HG03066 (cell line): ENCODE measurements at regions not wholly inside any gene's neighbourhood (a gene's known extent, or its start where the extent isn't known, plus 50 kb on each side); places are given as distances from the start of the nearest gene placed in this dataset.

Experiments used
- ATAC-seq: cut with Tn5 transposase; IDR thresholded peaks from one replicate; pipeline ENCODE4 v1.9.1; 2021; ENCODE audit warnings: low read depth; ENCODE audit not compliant: unreplicated experiment

DNA sequence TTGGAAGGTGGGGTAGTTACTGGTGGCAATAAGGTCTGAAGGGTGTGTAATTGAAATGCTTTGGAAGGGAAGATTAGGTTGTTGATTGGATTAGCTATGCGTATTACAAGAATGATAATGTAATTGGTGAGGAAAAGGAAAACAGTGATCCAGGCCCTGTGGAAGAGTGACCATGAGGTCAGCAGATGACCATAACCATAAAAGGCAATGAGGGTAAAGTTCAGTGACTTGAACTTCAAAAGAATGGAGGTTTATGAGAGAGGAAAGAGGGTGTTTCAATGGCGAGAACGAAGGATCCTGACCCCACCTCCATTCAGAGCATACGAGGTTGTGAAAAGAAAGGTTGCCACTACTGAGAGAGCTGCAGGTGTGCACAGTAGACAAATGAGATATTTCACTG is 439.7 kb downstream of the CCSER2 start:
- ATAC-seq, result no peak

DNA sequence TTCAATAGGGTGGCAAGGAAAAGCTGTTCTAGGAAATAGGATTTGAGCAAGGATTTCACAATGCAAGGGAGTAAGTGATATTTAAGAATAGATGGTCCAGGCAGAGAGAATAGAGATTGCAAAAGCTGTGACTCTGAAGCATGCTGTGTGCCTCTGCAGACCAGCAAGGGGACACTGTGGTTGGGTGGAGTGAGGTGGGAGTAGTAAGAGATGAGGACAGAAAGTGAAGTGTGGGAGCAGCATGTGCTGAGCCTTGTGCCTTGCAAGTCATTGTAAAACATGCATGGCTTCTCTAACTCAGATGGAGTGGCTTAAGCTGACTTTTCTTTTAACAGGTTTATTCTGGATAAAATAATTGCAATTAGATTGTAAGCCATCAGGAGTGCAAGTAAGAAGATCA is 442.4 kb downstream of the CCSER2 start:
- no peak for ATAC-seq

DNA sequence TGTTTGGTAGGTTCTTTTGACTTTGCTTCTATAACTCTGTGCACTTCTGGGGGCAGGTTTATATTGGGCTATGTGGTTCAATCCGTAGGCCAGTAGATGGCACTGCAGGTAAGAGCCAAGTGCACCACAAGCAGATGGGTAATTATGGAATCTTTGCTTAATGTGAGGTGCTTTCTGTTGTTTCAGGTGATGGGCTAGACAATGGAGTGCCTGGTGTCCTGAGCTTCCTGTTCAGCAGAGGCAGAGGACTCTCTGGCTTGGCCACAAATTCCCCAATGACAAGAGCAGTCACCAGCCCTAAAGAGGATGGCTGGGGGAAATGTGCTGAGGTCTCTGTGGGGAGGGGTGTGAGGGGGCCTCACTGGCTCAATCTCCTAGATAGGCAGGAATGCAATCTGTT is 455.0 kb downstream of the CCSER2 start:
- ATAC-seq, result peak; percentile 62

DNA sequence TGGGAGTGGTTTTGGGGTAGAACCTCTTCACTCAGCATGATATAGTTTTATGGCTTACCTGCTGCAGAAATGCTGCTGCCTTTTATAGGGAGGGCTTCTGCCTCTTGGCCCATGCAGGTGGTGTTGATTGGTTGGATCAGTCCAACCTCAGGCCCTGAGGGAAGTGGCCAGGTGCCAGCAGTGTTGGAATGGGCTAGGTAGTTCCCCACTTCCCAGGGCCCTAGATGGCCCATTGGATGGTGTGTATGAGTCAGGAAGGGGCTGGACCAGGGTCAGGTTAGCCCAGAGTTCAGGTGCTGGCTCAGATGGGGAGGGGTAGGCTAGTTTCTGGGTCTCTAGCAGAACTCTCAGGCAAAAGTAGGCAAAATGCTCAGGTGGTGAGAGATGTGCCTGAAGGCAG is 455.5 kb downstream of the CCSER2 start:
- ATAC-seq, result no peak

DNA sequence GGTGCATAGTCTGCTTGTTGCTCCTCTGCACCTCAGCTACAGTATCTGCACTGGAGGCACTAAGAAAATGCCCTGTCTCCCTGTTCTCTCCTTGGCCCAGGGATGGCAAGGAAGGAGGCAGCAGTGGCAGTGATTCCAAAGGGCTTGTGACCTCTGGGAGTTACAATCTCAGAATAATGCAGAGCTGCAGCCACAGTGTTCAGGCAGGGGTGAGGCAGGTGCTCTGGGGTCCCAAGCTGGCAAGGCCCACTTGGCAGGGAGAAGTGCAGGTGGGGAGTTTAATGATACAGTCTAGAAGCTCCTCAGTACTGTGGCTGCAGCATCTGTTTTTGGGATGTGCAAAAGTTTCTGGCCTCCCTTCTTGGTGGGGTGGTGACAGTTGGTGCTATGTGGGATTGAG is 456.4 kb downstream of the CCSER2 start:
- no peak for ATAC-seq

DNA sequence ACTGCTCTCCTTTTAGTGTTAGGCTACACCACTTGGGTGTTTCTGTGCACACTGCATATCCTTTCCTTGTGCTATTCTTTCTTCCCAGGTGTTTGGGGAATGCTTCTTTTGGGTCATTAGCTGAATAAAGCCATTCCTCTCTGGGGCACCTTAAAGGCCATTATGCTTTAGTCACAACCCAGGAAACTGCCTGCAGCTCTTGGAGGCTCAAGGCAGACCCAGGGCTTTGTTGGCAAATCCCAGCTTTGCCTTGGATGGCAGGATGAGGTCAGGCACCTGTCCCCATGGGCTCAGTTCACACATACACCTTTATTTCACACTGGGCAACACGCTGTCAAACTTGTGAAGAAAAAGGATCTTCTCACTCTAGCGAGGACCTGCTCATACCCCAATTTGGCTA is 460.6 kb downstream of the CCSER2 start:
- ATAC-seq, result no peak

DNA sequence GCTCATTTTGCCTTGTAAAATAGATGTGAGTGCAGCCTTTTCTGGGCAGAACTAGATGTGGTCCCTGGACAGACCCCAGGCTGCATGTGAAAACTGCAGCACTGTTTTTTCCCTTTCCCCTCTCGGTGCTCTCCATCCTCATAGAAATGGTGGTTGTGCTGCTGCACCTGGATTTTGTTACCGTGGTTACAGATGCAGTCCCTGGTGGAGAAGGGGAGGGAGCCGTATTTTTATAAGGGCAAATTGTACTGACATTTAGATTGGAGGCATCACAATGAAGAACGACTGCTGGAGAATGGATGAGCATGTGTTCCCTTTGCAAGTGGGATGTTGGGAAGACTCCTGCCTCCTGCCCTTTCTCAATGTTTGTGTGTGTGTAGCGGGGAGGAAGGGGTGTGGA is 469.9 kb downstream of the CCSER2 start:
- ATAC-seq, result no peak

DNA sequence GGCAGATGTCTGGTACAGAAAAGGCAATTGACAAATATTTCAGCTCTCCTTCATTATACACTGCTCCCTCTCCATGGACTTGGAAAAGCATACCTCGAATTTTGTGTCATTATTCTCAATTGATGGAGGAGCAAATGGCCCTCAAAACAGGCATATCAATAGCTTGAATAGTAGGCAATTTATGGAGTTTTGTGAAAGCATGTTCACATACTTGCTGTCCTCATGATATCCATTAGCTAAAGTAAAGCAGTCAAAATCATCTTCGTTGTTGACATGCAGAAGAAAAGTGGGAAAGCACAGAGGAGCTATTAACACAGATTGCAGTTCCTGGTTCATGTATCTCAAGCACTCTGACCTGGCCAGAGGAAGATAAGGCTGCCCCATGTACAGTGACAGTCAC is 472.8 kb downstream of the CCSER2 start:
- ATAC-seq, result no peak

DNA sequence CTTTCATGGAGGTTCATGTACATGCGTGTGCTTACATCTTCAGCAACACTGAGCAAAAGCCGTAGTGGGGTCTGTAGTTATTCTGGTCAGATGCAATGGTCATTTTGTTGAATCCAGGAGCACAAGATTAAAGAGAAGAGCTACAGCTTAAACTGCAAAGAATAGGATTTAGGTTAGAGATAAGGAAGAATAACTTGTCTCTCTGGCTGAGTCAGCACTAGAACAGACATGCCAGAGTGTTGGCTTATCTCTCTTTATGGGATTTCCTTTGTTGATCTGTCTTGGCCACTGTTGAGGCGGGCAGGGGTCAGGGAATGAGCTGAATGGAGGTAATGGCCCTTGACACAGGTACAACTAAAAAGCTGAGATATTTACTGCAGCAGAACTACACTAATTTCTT is 473.5 kb downstream of the CCSER2 start:
- ATAC-seq, result no peak

DNA sequence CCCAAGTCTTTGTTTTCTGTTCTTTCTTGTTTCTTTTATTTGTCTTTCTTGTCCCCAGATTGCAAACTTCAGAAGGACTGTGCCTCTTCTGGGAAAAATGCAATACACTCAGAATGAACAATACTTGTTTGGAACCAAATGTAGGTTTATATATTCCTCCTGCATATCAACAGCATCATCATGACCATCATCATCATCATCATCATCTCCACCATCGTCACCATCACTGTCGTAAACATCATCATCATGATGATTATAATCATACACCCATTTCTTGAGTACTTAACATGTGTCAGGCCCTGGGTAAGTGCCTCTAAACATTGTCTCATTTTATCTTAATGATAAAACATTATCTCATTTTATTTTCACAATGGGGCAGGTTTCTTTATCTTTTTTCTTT is 476.8 kb downstream of the CCSER2 start:
- ATAC-seq, result no peak

DNA sequence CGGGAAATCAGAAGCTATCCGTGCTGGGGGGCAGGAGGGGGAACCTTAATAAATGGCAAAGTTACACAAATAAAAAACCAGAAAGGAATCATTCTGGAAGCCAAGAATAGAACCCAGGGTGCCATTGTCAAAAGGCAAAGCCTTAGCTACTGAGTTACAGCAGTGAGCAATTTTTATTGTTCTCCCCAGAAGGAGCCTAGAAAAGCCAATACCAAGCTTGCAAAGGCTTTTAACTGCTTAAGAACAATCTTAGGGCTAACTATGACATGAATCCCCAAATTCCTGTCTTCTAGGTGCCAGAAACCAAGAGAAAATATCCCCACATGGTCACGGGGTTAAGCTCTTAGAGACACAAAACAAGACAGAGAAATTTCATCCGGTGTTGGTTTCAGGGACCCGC is 482.7 kb downstream of the CCSER2 start:
- no peak for ATAC-seq

DNA sequence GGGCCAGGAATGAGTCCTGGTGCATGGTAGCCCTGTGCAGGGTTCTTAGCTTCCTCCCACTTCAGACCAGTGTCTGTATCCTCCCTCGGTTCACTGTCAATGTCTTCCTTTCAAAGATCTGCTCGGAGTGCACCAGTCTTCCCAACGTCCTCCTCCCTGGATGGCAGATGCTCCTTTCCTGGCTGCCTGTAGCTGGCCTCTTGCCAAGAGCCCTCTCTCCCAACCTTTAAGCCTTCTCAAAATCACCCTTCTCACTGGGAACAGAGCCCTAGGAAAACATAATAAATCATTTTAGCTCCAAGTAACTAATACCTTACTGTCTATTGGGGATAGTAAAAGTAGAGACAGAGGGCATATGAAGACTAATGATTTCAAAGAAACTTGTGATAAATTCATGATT is 490.6 kb downstream of the CCSER2 start:
- no peak for ATAC-seq

DNA sequence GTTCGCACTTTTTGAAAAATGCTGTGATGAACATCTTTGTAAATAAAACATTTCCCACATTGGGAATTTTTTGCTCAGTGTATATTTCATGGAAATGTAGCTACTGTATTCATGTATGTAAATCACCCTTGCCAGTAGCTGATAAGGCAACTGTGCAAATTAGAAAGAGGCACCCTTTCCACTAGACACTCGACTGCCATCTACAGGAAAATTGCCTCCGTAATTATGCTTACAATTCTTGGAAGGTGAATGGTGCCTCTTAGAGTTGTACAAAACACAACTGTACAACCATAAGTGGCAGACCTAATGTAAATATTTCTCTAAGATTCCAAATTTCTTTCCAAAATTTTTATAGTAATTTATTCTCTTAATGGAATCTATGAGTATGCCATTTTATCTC is 491.7 kb downstream of the CCSER2 start:
- no peak for ATAC-seq

DNA sequence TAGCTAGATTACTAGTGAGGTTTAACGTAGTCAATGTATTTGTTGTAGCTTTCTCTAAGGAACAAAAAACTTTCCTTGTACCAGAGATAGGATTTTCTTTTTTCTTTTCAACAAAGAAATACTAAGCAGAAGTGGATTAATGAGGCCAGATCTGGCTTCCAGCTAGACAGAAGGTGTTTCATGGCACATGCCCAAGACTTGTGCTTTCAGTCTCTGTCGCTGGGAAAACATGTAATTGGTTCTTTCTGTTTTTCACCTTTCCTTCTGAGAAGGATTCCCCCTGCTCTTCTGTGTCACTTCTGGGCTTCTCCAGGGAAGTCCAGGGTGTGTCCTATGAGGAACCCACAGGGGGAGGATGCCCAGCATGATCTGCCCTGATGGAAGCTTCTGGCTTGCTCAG is 492.2 kb downstream of the CCSER2 start:
- no peak for ATAC-seq

DNA sequence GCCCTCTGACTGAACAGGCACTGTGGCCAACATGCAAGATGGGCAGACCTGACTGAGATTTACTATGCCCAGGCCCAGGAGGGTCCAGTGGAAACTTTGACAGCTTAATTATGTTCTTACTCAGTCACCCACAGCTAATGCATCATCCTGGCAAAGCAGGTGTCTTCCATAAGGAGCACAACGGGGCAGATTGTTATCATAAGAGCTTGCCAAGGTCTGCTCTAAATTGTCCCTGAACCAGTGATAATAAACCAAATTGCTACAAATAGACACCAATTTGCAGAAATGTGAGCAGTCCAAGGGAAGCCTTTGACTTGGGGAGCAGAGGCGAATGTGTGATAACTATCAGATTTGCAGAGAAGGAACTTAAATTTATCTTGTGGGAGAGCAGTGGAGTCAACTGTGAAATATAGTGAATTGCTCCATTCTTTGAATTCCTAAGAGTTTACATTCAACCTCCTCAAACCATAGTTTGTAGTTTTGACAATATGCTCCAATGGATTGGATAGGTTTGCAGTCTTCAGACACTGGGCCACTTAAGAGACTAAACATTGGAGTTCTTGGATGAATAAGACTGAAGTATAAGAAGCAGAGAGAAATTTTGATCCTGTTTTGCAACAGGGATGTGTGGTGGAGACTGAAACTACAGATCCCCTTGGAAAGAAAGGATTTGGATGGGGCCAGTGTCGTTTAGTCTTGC is 494.7 kb downstream of the CCSER2 start:
- no peak for ATAC-seq

DNA sequence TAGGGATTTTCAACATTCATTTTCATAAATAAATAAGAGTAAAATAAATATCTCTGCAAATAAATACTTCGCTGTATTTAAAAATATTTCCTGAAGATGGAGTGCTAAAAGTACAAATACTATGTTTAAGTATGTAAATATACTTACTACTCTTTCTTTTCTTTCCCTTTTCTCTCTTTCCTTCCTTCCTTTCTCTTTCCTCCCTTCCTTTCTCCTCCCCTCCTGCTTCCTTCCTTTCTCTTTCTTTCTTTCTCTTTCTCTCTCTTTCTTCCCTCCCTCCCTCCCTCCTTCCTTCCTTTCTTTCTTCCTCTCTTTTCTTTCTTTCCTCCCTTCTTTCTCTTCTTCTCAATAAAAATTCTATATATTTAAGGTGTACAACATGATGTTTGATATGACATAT is 496.1 kb downstream of the CCSER2 start:
- no peak for ATAC-seq

DNA sequence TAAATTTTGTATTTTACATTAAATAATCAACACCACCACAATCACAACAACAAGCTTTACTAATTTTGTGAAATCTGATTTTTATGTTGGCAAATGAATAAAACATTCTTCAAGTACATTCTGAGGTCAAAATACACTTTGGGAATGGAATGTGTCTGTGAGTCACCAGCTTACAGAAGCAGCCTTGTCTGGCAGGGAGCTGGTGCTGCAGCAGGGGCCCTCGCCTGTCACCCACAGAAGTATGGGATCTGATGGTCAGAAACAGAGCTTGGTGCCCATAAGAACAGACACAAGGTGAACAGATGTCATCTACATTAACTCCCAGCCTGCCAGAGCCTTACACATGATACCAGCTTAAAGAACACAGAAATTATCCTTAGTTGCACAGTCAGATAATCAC is 496.9 kb downstream of the CCSER2 start:
- ATAC-seq, result no peak

DNA sequence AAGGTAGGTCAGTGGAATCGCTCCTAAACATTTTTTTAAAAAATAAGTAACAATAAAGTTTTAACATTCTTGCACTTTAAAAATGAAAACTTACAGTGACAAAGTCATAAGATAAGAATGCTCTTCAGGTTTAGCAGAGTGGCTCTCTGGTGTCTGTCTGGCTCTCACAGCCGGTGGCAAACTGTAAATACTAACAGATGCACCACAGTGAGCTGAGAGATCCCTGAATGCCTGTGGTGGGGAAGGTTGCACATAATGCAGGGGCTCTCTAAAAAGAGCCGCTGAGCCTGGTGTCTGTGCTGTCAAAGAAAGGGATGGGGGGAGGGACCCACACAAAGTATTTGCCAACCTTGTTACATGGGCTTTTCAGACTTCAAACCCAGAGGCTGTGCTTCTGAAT is 498.3 kb downstream of the CCSER2 start:
- no peak for ATAC-seq

DNA sequence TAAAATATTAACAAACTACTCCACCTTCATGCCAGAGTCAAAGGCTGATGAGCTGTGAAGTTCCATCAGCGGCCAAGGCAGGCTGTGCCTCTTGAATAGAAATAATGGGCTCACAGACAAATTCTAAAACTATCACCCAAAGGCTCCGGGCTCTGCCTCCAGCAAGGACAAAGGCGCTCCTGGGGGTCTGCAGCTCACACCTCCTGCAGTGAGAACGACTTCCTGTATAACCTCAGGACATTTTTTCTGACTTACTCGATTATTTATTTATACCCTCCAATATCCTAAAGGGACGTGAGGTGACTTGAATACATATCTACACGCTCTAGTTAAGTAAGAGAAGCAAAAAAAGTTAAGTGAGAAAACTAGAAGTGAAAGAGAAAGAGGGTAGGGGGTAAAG is 500.7 kb downstream of the CCSER2 start:
- no peak for ATAC-seq

DNA sequence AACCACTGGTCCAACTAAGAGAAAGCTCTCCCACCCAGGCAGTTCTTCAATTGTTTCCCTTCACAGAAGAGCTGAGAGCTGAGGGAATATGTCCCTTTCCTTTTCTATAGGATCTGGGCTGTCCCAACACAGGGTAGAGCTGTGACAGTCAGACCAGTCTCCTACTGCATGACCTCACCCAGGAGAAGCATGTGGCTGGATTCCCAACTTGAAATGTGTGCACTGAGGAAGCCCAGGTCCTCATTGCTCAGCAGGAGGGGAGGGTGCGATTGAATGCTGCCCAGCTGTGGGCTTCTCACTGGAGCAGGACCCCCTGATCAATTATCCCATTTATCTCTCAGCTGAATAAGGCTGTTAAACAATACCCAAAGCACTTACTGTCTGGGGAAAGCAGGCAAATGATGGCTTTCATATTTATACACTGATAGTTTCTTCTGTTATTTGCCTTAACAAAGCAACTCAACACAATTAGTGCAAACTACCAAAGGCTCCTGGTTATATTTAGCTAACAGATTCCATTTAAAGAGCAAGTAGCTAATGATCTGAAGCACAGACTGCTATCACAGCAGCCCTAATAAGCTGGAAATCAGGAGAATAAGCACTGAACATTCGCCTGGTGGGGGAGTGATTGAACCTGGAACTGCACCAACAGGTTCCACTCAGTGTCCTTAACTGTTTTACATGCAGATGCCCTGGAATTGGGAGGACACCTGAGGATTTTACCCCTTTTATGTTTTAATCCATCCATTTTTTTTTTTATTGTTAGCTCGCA is 508.8 kb downstream of the CCSER2 start:
- no peak for ATAC-seq

DNA sequence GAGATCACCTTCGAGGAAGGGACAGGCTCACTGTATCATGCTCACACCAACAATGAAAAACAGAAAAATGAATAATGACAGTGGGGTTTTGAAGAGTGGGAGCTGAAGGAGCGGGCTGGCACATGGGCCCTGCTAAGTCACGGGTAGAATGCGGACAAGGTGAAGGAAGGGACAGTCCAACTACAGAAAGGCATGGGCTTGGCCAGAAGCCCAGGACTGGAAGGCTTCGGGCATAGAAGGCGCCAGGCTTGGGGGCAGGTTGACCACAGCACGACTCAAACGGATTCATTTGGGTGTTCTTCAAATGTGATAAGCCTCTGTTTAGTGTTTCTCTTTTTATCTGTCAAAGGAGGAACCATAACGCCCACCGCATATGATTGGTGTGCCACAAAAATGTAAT is 509.5 kb downstream of the CCSER2 start:
- ATAC-seq, result no peak

DNA sequence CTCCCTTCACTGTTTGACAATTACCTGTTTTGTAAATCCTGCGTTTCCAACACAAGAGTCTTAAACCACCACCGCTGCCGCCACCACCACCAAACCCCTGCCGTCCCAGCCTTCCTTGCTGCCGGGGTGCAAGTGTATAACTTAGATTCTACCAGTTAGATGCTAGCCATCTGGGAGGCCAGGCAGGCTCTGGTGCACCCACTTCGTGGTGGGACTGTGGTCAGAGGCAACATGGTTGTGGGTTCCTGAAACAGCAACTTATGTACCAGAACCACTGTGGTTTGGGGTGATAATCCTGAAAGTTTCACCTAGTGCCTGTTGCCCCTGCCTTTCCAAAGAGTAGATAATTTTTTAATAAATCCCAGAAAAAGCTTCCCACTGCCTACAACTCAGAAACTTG is 510.5 kb downstream of the CCSER2 start:
- ATAC-seq, result no peak
